HEK293T (cell line): ENCODE measurements at regions not wholly inside any gene's neighbourhood (a gene's known extent, or its start where the extent isn't known, plus 50 kb on each side); places are given as distances from the start of the nearest gene placed in this dataset.

Experiments used
- BHLHE40 ChIP-seq: fragments of 450-650 bp; IDR thresholded peaks from 2 replicates; pipeline ENCODE4 v1.6.1; 2016; ENCODE audit warnings: mild to moderate bottlenecking, moderate library complexity, borderline replicate concordance
- CTBP1 ChIP-seq: fragments of 450-650 bp; IDR thresholded peaks from 2 replicates; pipeline ENCODE4 v1.6.1; 2016; ENCODE audit warnings: borderline replicate concordance
- SP1 ChIP-seq: fragments of 450-650 bp; IDR thresholded peaks from 2 replicates; pipeline ENCODE4 v1.6.1; 2017
- TARDBP ChIP-seq: fragments of 450-650 bp; IDR thresholded peaks from 2 replicates; pipeline ENCODE4 v1.6.1; 2016

DNA sequence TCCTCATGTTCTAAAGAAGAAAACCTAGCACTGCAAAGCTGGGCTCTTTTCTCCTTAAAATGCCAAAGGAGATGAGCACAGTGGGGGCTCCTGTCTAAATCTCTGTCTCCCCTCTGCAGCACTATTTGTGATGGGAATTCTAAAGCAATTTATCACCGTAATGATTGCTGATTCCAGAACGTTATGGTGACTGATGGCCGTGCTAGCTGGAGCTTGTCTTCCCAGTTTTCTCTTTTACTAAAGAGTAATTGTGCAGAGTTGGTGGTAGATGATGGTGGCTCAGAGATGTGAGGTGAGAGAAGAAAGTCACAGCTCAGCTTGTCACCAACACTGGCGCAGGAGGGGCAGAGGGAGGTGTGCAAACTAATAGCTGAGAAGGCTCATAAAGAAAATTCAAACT, 60.7 kb upstream of the ATP2B4 start:
- TF ChIP-seq CTBP1 (no peak), SP1 (no peak), TARDBP (no peak), BHLHE40 (no peak)
